ENCODE measurements at regions not wholly inside any gene's neighbourhood (a gene's known extent, or its start where the extent isn't known, plus 50 kb on each side); places are given as distances from the start of the nearest gene placed in this dataset.

DNA sequence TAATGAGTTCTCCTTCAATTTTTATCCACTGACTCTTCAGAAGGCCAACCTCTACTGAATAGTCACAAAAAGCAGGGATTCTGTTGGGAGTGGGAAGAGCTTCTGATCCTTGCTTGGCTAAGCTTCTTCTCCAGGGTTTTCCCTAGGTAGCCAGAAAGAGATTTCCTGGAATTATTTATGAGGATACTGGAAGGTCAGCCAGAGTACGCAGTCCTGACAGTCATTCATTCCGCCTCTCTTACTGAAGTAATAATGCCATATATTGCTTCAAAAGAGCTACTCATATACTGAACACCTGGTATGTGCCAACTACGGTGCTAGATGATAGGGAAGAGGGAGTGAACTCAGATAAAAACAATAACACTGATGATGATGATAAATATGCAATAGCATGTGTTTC lies 116.1 kb downstream of the CCDC34 start:
- intact Hi-C loops (cut with micrococcal nuclease): no loop called here
- Histone ChIP-seq H2AFZ (ENCODE audit: low read depth, low read length, poor library complexity, severe bottlenecking) (no peak overlapping the region), H3K27ac (ENCODE audit: low read depth, low read length) (no peak overlapping the region), H4K20me1 (ENCODE audit: insufficient read depth) (no peaks in the 10 kb centered on the region), H3K4me2 (ENCODE audit: low read length) (no peak overlapping the region), H3K79me2 (ENCODE audit: insufficient read depth, low read length) (no peaks in the 10 kb centered on the region), H3K9ac (ENCODE audit: low read length) (no peak overlapping the region), H3K36me3 (ENCODE audit: control insufficient read depth in 1 of 2, insufficient read depth in 2 of 2, low read length in 2 of 2) (no peaks in the 10 kb centered on the region), H3K27me3 (ENCODE audit: insufficient read depth, low read length) (no peaks in the 10 kb centered on the region), H3K4me1 (ENCODE audit: control insufficient read depth in 1 of 2, insufficient read depth in 2 of 2, low read length in 2 of 2) (no peaks in the 10 kb centered on the region), H3K4me3 (replicated peaks in 1 of 2; ENCODE audit: low read depth in 1 of 2, low read length in 2 of 2) (no peak overlapping the region), H3K9me3 (ENCODE audit: control insufficient read depth in 1 of 2, insufficient read depth in 1 of 2, low read depth in 1 of 2, low read length in 2 of 2) (no peaks in the 10 kb centered on the region), H3K9me2 (ENCODE audit: insufficient read depth) (no peaks in the 10 kb centered on the region)
- no peak for ATAC-seq
- RAD21 ChIA-PET (ENCODE audit: low non-redundant PET in 1 of 2, low total read pairs in 2 of 2, uncharacterized antibody in 2 of 2, unreplicated experiment in 2 of 2): no interaction called here
- TF ChIP-seq ZFX (IDR thresholded peaks at IDR 0.05) (no peak), ATF3 (IDR thresholded peaks at IDR 0.05) (no peak), CBX3 (IDR thresholded peaks at IDR 0.05; ENCODE audit: low read depth) (no peak), JUND (IDR thresholded peaks at IDR 0.05) (no peak), ELF1 (IDR thresholded peaks at IDR 0.05; ENCODE audit: borderline replicate concordance, low read depth) (no peak), CEBPB (IDR thresholded peaks at IDR 0.05; ENCODE audit: low read depth) (no peak), POLR2A (IDR thresholded peaks at IDR 0.05; ENCODE audit: borderline replicate concordance, extremely low read depth, insufficient read depth, insufficient read length) (no peak)
- TF ChIP-seq, protein P1, sequence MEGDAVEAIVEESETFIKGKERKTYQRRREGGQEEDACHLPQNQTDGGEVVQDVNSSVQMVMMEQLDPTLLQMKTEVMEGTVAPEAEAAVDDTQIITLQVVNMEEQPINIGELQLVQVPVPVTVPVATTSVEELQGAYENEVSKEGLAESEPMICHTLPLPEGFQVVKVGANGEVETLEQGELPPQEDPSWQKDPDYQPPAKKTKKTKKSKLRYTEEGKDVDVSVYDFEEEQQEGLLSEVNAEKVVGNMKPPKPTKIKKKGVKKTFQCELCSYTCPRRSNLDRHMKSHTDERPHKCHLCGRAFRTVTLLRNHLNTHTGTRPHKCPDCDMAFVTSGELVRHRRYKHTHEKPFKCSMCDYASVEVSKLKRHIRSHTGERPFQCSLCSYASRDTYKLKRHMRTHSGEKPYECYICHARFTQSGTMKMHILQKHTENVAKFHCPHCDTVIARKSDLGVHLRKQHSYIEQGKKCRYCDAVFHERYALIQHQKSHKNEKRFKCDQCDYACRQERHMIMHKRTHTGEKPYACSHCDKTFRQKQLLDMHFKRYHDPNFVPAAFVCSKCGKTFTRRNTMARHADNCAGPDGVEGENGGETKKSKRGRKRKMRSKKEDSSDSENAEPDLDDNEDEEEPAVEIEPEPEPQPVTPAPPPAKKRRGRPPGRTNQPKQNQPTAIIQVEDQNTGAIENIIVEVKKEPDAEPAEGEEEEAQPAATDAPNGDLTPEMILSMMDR (IDR thresholded peaks at IDR 0.05 in 2 of 3, conservative IDR thresholded peaks at IDR 0.05 in 1 of 3; ENCODE audit: borderline replicate concordance in 1 of 3, insufficient read depth in 1 of 3, low read depth in 2 of 3, low read length in 2 of 3): no peak
- DNase-seq (ENCODE audit: low read depth, low spot score): no peak
- POLR2A ChIA-PET: no interaction called here
- CTCF ChIA-PET: no interaction called here
- BruUV-seq (replicated peaks): no TSS peak

- intact Hi-C loops (cut with micrococcal nuclease): no loop called here
- Histone ChIP-seq H2AFZ (ENCODE audit: low read depth, low read length, poor library complexity, severe bottlenecking) (no peak overlapping the region), H3K79me2 (ENCODE audit: insufficient read depth, low read length) (no peaks in the 10 kb centered on the region), H3K27me3 (ENCODE audit: insufficient read depth, low read length) (no peaks in the 10 kb centered on the region), H3K9me2 (ENCODE audit: insufficient read depth) (no peaks in the 10 kb centered on the region), H3K9ac (ENCODE audit: low read length) (no peak overlapping the region), H3K4me2 (ENCODE audit: low read length) (no peak overlapping the region), H4K20me1 (ENCODE audit: insufficient read depth) (no peaks in the 10 kb centered on the region), H3K36me3 (ENCODE audit: control insufficient read depth in 1 of 2, insufficient read depth in 2 of 2, low read length in 2 of 2) (no peaks in the 10 kb centered on the region), H3K4me1 (ENCODE audit: control insufficient read depth in 1 of 2, insufficient read depth in 2 of 2, low read length in 2 of 2) (no peaks in the 10 kb centered on the region), H3K4me3 (replicated peaks in 1 of 2; ENCODE audit: low read depth in 1 of 2, low read length in 2 of 2) (no peak overlapping the region), H3K9me3 (ENCODE audit: control insufficient read depth in 1 of 2, insufficient read depth in 1 of 2, low read depth in 1 of 2, low read length in 2 of 2) (no peaks in the 10 kb centered on the region), H3K27ac (ENCODE audit: low read depth, low read length) (no peak overlapping the region)
- no peak for DNase-seq (ENCODE audit: low read depth, low spot score)
- ChIA-PET CTCF (no interaction called here), POLR2A (no interaction called here), RAD21 (ENCODE audit: low non-redundant PET in 1 of 2, low total read pairs in 2 of 2, uncharacterized antibody in 2 of 2, unreplicated experiment in 2 of 2) (no interaction called here)
- no TSS peak for BruUV-seq (replicated peaks)
- ATAC-seq: no peak
- TF ChIP-seq, protein P2, sequence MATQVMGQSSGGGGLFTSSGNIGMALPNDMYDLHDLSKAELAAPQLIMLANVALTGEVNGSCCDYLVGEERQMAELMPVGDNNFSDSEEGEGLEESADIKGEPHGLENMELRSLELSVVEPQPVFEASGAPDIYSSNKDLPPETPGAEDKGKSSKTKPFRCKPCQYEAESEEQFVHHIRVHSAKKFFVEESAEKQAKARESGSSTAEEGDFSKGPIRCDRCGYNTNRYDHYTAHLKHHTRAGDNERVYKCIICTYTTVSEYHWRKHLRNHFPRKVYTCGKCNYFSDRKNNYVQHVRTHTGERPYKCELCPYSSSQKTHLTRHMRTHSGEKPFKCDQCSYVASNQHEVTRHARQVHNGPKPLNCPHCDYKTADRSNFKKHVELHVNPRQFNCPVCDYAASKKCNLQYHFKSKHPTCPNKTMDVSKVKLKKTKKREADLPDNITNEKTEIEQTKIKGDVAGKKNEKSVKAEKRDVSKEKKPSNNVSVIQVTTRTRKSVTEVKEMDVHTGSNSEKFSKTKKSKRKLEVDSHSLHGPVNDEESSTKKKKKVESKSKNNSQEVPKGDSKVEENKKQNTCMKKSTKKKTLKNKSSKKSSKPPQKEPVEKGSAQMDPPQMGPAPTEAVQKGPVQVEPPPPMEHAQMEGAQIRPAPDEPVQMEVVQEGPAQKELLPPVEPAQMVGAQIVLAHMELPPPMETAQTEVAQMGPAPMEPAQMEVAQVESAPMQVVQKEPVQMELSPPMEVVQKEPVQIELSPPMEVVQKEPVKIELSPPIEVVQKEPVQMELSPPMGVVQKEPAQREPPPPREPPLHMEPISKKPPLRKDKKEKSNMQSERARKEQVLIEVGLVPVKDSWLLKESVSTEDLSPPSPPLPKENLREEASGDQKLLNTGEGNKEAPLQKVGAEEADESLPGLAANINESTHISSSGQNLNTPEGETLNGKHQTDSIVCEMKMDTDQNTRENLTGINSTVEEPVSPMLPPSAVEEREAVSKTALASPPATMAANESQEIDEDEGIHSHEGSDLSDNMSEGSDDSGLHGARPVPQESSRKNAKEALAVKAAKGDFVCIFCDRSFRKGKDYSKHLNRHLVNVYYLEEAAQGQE (IDR thresholded peaks at IDR 0.05; ENCODE audit: low read depth): no peak
- no peak for TF ChIP-seq POLR2AphosphoS5 (IDR thresholded peaks at IDR 0.05; ENCODE audit: low read depth, low read length)
- TF ChIP-seq EZH2phosphoT487 (IDR thresholded peaks at IDR 0.05; ENCODE audit: borderline replicate concordance): no peak
- TF ChIP-seq FOSL1 (IDR thresholded peaks at IDR 0.05; ENCODE audit: low read depth): no peak
- TF ChIP-seq ZNF274 (IDR thresholded peaks at IDR 0.05; ENCODE audit: low read depth, low read length): no peak
- TF ChIP-seq, protein P3, sequence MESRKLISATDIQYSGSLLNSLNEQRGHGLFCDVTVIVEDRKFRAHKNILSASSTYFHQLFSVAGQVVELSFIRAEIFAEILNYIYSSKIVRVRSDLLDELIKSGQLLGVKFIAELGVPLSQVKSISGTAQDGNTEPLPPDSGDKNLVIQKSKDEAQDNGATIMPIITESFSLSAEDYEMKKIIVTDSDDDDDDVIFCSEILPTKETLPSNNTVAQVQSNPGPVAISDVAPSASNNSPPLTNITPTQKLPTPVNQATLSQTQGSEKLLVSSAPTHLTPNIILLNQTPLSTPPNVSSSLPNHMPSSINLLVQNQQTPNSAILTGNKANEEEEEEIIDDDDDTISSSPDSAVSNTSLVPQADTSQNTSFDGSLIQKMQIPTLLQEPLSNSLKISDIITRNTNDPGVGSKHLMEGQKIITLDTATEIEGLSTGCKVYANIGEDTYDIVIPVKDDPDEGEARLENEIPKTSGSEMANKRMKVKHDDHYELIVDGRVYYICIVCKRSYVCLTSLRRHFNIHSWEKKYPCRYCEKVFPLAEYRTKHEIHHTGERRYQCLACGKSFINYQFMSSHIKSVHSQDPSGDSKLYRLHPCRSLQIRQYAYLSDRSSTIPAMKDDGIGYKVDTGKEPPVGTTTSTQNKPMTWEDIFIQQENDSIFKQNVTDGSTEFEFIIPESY (IDR thresholded peaks at IDR 0.05; ENCODE audit: extremely low read depth, insufficient replicate concordance, low read length): no peak
- no peak for TF ChIP-seq ELF1 (IDR thresholded peaks at IDR 0.05; ENCODE audit: borderline replicate concordance, low read depth)
- no peak for TF ChIP-seq CBX3 (IDR thresholded peaks at IDR 0.05; ENCODE audit: low read depth)
These were observed 118.1 kb downstream of the CCDC34 start for GRCh38 chr11:27244900-27245299.

Data from HCT116 (cell line).